HG02588 (cell line): ENCODE measurements at regions not wholly inside any gene's neighbourhood (a gene's known extent, or its start where the extent isn't known, plus 50 kb on each side); places are given as distances from the start of the nearest gene placed in this dataset.
"Not testable (repeated sequence)": the region's sequence is repeated elsewhere in the genome, so short reads cannot be mapped to it uniquely, and the experiment has no call there.

Experiments
- ATAC-seq: cut with Tn5 transposase; IDR thresholded peaks from one replicate; pipeline ENCODE4 v1.9.1; 2021; ENCODE audit warnings: mild to moderate bottlenecking, moderate library complexity; ENCODE audit not compliant: unreplicated experiment

GRCh38 chr10:28137907-28138880 is 139.3 kb upstream of the ODAD2 start:
- no peak for ATAC-seq

- no peak for ATAC-seq
These were observed 136.4 kb upstream of the ODAD2 start for GRCh38 chr10:28135258-28135657.

GRCh38 chr10:28130267-28130666 is 131.4 kb upstream of the ODAD2 start:
- no peak for ATAC-seq

DNA sequence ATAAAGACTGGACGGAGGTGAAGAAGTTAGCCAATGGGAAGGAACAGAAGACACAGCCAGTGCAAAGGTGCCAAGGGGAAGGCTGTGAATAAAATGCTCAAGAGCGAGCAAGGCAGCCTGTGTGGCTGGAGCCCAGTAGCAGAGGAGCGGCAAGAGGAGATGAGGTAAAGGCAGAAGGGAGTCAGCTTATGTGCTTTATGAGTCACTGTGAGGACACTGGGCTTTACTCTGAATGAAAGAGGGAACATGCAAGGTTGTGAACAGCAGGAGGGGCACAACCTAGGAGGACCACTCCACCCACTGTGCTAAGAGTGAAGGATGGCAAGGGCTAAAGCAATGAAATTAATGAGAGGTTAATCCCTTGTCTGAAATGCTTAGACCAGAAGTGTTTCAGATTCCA is 129.0 kb upstream of the ODAD2 start:
- ATAC-seq: no peak

GRCh38 chr10:28125701-28126100 is 126.8 kb upstream of the ODAD2 start:
- no peak for ATAC-seq

DNA sequence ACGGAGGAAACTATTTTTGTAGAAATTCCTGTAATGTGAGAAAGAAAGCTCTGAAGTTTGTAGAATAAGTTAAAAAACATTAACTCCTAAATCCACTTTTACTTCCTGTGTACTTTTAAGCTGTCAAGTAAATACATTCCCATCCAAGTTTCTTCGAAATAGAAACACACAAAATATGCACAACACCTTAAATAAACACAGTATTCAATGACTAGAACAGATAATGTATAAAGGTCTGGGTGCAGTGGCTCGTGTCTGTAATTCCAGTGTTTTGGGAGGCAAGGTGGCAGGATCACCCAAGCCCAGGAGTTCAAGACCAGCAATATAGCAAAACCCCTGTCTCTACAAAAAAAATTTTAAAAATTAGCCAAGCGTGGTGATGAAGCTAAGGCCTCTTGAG is 121.9 kb upstream of the ODAD2 start:
- ATAC-seq: no peak

DNA sequence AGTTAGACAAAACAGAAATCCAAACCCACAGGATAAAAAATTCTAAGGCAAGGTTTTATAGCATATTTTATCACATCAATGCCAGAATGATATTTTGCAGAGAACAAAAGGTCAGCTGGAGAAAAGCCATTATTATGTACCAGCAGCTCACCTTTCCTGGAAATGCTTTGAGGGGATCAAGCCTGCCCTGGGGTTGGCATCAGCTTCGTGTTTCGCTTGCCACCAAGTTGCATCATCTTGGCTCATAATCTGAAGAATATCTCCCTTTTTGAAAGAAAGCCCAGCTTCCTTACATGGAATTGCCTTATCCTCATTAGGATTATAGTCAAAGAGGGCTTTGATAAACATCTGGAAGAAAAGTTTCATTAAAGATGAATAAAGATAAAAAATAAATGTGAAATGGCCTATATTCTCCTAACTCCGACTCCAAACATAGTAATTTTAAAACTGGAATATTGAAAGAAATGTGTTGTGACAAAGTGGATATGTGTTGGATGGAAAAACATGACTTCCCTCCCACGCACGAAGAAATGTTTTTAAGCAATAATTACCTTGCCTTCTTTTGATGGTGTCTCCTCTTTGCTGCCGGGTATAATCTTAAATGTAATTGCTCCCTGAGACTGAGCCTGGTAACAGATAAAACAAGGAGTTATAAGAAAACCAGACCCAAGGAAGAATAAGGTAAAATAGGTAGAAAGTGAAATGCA is 121.3 kb upstream of the ODAD2 start:
- ATAC-seq: no peak

DNA sequence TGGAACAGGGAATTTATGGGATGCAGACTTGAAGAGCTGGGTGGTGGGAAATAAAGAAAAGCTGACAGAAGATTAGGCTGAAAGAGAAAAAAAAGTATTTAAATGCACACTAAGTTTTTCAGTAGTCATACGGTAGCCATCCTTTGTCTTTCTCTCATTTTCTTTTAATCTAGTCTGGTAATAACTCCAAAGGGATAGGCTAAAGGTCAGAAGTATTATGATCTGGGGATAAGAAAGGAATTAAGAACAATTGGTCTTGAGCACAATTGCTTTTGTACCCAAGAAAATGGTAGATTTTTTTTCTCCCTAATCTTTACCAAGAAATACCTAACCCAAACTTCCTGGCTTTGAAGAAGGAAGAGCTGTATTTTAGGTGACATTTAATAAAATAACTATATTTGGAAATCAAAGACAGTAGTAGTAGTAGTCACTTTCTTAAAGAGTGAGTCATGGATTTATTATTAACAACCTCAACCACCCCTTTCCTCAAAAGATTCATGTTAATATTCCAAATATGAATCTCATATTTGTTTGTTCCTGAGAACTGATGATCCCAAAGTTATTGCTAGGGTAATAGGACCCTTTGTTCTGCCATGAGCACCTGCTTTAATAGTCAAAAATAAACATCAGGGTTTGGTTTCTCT is 120.2 kb upstream of the ODAD2 start:
- ATAC-seq: no peak

- no peak for ATAC-seq
These were observed 114.3 kb upstream of the ODAD2 start for GRCh38 chr10:28113202-28113601.

DNA sequence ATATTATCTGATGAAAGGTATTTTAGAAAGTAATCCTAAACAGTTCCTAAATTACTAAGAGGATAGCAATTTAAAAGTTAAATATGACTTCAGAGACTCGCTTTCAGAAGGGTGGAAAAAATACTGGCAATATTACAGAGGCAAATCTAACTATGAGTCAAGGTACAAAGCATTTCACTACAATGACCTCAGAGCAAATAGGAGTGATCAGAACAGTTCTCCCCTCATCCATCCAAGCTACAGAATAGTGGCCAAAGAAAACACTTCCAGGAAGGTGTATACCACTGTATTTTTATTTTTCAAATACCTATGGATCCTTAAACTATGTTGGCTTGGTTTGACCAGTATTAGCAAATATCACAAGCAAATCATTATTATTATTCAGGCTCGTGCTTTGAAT is 112.8 kb upstream of the ODAD2 start:
- ATAC-seq: no peak

- ATAC-seq: no peak
These were observed 106.7 kb upstream of the ODAD2 start for GRCh38 chr10:28105561-28105960.

DNA sequence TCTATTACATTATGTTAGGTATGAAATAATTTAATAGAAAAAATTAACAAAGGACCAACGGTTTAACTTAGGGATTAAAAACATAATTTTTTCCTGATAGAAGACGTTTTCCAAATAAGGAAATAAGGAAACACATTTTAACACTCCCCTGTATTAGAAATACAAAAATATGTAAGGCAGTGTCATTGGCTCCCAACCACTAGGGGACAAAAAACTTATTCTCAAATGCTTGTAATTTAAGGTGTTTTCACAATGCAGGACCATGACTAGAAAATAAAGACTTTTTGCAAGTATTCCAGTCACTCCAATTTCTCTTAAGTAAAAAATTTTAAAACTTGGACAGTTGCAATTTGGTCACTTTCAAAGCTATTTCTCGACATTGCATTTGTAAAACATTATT is 98.8 kb upstream of the ODAD2 start:
- no peak for ATAC-seq

DNA sequence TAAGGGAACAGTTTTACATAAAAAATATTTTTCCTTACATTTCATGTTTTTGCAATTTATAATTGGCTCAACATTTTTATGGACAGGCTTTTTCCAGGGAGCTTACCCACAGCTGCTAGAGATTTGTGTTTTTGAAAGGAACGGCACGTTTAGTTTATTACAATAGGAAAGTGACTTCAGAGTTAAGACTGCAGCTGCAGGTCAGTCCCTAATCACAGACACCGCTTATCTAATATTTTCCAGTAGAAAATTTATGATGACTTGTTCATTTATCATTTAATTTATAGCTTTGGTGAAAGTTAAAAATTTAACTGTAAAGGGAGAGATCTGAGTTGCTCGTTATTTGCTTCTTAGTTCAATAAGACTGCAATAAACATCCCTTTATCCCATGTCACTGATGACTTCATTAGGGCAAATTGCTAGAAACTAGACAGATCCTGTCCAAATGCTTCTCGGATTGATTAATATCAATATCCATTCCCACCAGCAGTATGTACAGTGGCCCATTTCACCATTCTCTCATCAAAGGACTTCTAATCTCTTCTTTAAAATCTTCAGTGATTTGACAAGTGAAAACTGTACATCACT is 97.0 kb upstream of the ODAD2 start:
- no peak for ATAC-seq

- no peak for ATAC-seq
These were observed 95.2 kb upstream of the ODAD2 start for GRCh38 chr10:28094121-28094520.

GRCh38 chr10:28091913-28092312 is 93.0 kb upstream of the ODAD2 start:
- ATAC-seq: no peak

DNA sequence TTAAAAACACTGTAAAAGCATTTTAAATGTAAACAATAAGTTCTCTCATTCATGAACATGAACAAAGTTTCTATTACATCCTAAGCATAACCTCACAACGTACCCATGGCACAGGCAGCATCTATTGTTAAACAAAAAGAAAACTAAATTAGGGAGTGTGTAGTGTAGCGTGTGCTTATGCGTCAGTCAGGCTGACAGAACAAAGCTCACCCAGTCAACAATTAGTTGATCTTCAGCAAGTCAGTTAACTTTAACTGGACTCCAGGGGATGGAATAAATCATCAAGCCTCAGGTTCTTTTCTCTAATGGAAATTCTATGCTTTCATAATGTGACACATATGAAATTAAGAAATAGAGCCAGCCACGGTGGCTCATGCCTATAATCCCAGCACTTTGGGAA is 91.6 kb upstream of the ODAD2 start:
- ATAC-seq: no peak

DNA sequence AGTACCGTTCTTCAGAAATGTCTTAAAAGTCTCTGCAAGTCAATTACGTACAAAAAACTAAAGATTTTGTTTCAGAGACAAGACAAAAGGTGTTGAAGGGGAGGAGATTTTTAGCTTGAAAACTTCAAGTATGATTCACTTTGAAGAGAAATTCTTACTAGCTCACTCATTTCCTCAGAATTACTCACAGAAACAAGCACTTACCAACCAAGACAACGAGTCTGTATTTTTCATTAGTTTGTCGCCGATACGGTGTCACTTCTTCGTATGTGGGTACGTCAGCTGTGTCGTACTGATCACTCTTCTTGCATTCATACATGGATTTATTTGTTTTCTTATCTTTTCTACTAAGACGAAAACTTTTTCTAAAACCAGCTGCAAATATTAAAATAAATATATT is 90.6 kb upstream of the ODAD2 start:
- ATAC-seq: no peak

- ATAC-seq: no peak
These were observed 88.9 kb upstream of the ODAD2 start for GRCh38 chr10:28087661-28088351.

DNA sequence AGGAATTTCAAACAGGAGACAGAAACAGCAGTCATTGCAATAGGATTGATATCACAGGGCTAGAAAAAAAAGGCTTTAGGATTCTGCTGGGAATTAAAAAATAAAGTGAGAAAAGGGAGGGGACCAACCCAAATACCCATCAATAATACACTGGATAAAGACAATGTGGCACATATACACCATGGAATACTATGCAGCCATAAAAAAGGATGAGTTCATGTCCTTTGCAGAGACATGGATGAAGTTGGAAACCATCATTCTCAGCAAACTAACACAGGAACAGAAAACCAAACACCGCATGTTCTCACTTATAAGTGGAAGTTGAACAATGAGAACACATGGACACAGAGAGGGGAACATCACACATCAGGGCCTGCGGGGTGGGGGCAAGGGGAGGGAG is 86.9 kb upstream of the ODAD2 start:
- not testable (repeated sequence) for ATAC-seq

GRCh38 chr10:28082885-28083284 is 84.0 kb upstream of the ODAD2 start:
- ATAC-seq: no peak

DNA sequence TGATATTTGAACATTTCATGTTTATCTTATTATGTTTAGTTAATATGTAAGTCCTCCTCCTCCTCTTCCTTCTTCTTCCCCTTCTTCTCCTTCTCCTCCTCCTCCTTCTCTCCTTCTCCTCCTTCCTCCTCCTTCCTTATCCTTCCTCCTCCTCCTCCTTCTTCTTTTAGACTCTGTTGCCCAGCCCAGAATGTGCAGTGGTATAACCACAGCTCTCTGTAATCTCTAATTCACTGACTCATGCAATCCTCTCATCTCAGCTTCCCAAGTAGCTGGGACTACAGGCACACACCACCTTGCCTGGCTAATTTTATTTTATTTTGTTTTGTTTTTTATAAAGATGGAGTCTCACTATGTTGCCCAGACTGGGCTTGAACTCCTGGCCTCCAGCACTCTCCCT is 83.4 kb upstream of the ODAD2 start:
- ATAC-seq: no peak
